GM12878 (cell line): ENCODE measurements at regions not wholly inside any gene's neighbourhood (a gene's known extent, or its start where the extent isn't known, plus 50 kb on each side); places are given as distances from the start of the nearest gene placed in this dataset.

ENCODE experiments used
- CHD2 ChIP-seq: IDR thresholded peaks from 2 replicates; pipeline ENCODE4 v1.6.1; 2011; ENCODE audit warnings: low read depth, low read length, improper control_type of control experiment, borderline replicate concordance
- EP300 ChIP-seq, 2 experiments: fragments of 150-350 bp in 1 of 2; IDR thresholded peaks; 2 replicates each; pipeline ENCODE4 v1.6.1; 2011 to 2012; ENCODE audit warnings: low read depth in 2 of 2, low read length in 2 of 2, borderline replicate concordance in 1 of 2, improper control_type of control experiment in 1 of 2, inconsistent platforms in 1 of 2; ENCODE audit not compliant: control insufficient read depth in 1 of 2
- ETV6 ChIP-seq, 2 experiments: fragments of 450-650 bp in 1 of 2; IDR thresholded peaks in 1 of 2; conservative IDR thresholded peaks in 1 of 2; 2 replicates each; pipeline ENCODE4 v1.6.1; 2014; ENCODE audit warnings: antibody characterized with exemption in 1 of 2, borderline replicate concordance in 1 of 2, low read depth in 1 of 2, mild to moderate bottlenecking in 1 of 2, moderate library complexity in 1 of 2
- MEF2A ChIP-seq: IDR thresholded peaks from 2 replicates; pipeline ENCODE4 v1.6.1; 2011; ENCODE audit warnings: low read depth, mild to moderate bottlenecking, low read length, moderate library complexity; ENCODE audit not compliant: insufficient read depth
- SREBF2 ChIP-seq: IDR thresholded peaks from 2 replicates; pipeline ENCODE4 v1.6.1; 2012; ENCODE audit warnings: mild to moderate bottlenecking, low read length
- TCF7 ChIP-seq: IDR thresholded peaks from 2 replicates; pipeline ENCODE4 v1.6.1; 2014; ENCODE audit warnings: antibody characterized with exemption, borderline replicate concordance
- TF ChIP-seq, protein P1 (sequence below): IDR thresholded peaks from 2 replicates; pipeline ENCODE4 v1.6.1; 2012; ENCODE audit warnings: mild to moderate bottlenecking, low read depth, low read length

DNA sequence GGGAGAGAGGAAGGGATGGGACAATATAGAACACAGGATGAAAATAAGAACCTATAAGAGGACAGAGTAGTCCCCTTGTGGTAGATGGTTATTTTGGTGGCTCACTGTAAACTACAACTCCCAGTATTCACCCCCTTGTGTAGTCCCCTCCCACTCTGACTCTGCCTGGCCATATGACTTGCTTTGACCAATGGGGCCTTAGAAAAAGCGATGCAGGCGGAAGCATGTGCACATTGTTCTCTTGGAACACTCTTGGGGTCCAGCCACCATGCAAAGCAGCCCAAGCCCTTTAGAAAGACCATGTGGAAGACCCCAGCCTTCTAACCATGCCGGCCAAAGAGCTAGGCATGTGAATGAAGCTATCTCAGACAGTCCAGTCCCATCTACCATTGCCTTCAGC is 415.0 kb downstream of the BCOR start:
- no peak for TF ChIP-seq EP300 (IDR thresholded peaks at IDR 0.05; ENCODE audit: borderline replicate concordance in 1 of 2, control insufficient read depth in 1 of 2, low read depth in 2 of 2, low read length in 2 of 2)
- no peak for TF ChIP-seq SREBF2
- TF ChIP-seq TCF7: no peak
- no peak for TF ChIP-seq ETV6 (conservative IDR thresholded peaks at IDR 0.05 in 1 of 2, IDR thresholded peaks at IDR 0.05 in 1 of 2; ENCODE audit: borderline replicate concordance in 1 of 2, low read depth in 1 of 2)
- TF ChIP-seq, protein P1, sequence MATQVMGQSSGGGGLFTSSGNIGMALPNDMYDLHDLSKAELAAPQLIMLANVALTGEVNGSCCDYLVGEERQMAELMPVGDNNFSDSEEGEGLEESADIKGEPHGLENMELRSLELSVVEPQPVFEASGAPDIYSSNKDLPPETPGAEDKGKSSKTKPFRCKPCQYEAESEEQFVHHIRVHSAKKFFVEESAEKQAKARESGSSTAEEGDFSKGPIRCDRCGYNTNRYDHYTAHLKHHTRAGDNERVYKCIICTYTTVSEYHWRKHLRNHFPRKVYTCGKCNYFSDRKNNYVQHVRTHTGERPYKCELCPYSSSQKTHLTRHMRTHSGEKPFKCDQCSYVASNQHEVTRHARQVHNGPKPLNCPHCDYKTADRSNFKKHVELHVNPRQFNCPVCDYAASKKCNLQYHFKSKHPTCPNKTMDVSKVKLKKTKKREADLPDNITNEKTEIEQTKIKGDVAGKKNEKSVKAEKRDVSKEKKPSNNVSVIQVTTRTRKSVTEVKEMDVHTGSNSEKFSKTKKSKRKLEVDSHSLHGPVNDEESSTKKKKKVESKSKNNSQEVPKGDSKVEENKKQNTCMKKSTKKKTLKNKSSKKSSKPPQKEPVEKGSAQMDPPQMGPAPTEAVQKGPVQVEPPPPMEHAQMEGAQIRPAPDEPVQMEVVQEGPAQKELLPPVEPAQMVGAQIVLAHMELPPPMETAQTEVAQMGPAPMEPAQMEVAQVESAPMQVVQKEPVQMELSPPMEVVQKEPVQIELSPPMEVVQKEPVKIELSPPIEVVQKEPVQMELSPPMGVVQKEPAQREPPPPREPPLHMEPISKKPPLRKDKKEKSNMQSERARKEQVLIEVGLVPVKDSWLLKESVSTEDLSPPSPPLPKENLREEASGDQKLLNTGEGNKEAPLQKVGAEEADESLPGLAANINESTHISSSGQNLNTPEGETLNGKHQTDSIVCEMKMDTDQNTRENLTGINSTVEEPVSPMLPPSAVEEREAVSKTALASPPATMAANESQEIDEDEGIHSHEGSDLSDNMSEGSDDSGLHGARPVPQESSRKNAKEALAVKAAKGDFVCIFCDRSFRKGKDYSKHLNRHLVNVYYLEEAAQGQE: no peak
- no peak for TF ChIP-seq MEF2A
- no peak for TF ChIP-seq CHD2
